ENCODE measurements at regions not wholly inside any gene's neighbourhood (a gene's known extent, or its start where the extent isn't known, plus 50 kb on each side); places are given as distances from the start of the nearest gene placed in this dataset.

DNA sequence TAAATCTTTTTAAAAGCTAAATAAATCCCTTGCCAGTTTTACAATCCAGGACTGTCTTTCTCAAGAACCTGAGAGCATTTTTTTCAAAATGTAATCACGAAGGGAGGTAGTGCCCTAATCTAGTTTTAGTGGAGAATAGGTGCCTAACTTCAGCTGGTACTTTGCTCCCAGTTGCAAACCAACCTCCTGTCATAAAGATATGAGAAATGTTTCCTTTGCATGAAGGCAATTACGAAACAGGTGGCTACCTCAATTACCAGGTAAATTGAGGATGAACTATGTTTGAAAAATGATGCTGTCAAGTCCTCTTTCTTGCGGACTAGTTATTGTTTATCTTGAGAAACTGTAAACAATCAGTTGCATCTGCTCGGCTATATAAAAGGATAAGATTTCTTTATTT, 437.9 kb downstream of the DAD1 start:
- no peaks in the 10 kb centered on the region for H3K27me3 ChIP-seq (ENCODE audit: control insufficient read depth in 2 of 2, insufficient read depth in 2 of 2, low read length in 2 of 2)
- no peak overlapping the region for H3K4me3 ChIP-seq (replicated peaks in 1 of 3; ENCODE audit: low read depth in 2 of 3, low read length in 3 of 3)
- H3K27me3 Mint-ChIP-seq (ENCODE audit: low read depth in 3 of 3) = peaks cover 1 to 11% (median 5%) of the 10 kb centered on the region in 3 donors
- WGBS (ENCODE audit: insufficient coverage) = no CpG with 5 or more reads among the region's 4 CpGs
- no peak overlapping the region for H3K4me3 Mint-ChIP-seq
- TF ChIP-seq, protein P1, sequence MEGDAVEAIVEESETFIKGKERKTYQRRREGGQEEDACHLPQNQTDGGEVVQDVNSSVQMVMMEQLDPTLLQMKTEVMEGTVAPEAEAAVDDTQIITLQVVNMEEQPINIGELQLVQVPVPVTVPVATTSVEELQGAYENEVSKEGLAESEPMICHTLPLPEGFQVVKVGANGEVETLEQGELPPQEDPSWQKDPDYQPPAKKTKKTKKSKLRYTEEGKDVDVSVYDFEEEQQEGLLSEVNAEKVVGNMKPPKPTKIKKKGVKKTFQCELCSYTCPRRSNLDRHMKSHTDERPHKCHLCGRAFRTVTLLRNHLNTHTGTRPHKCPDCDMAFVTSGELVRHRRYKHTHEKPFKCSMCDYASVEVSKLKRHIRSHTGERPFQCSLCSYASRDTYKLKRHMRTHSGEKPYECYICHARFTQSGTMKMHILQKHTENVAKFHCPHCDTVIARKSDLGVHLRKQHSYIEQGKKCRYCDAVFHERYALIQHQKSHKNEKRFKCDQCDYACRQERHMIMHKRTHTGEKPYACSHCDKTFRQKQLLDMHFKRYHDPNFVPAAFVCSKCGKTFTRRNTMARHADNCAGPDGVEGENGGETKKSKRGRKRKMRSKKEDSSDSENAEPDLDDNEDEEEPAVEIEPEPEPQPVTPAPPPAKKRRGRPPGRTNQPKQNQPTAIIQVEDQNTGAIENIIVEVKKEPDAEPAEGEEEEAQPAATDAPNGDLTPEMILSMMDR (IDR thresholded peaks at IDR 0.05) = no peak
- no peak overlapping the region for H2AFZ ChIP-seq (ENCODE audit: insufficient read depth, low read depth, low read length, poor library complexity, severe bottlenecking)
- H3K4me1 ChIP-seq (ENCODE audit: control insufficient read depth in 1 of 2, insufficient read depth in 2 of 2, low read length in 2 of 2) = no peaks in the 10 kb centered on the region
- no peaks in the 10 kb centered on the region for H3K9me3 ChIP-seq (replicated peaks in 1 of 2; ENCODE audit: control insufficient read depth in 1 of 2, insufficient read depth in 1 of 2, low read length in 2 of 2)
- no peaks in the 10 kb centered on the region for H4K20me1 ChIP-seq (ENCODE audit: insufficient read depth, low read length)
- intact Hi-C loops (cut with micrococcal nuclease) = no loop called here
- peaks cover 0 to 7% (median 3%) of the 10 kb centered on the region in 7 donors for H3K9me3 Mint-ChIP-seq
- no peaks in the 10 kb centered on the region for H3K36me3 ChIP-seq (replicated peaks in 1 of 2; ENCODE audit: control insufficient read depth in 1 of 2, insufficient read depth in 2 of 2, low read length in 2 of 2)
- no peak overlapping the region for H3K27ac ChIP-seq (ENCODE audit: low read depth in 1 of 2, low read length in 2 of 2)
- H3K9ac ChIP-seq (ENCODE audit: insufficient read depth, low read length, poor library complexity, severe bottlenecking) = no peak overlapping the region
- no peaks in the 10 kb centered on the region for H3K36me3 Mint-ChIP-seq
- no peaks in the 10 kb centered on the region for H3K79me2 ChIP-seq (ENCODE audit: insufficient read depth, low read length)
- H3K27ac Mint-ChIP-seq = no peak overlapping the region
- DNase-seq = no peak
- H3K4me2 ChIP-seq (replicated peaks; ENCODE audit: extremely low read depth, low read length, poor library complexity, severe bottlenecking) = no peak overlapping the region
- H3K4me1 Mint-ChIP-seq = no peaks in the 10 kb centered on the region

- Mint-ChIP-seq H3K27me3 (ENCODE audit: low read depth in 3 of 3) (peaks cover 1 to 10% (median 5%) of the 10 kb centered on the region in 3 donors), H3K4me3 (no peak overlapping the region)
Measured at GRCh38 chr14:22149058-22149457, 440.0 kb downstream of the DAD1 start.

More at GRCh38 chr14:22149058-22149457, 440.0 kb downstream of the DAD1 start:
- Histone ChIP-seq H3K9ac (ENCODE audit: insufficient read depth, low read length, poor library complexity, severe bottlenecking) (no peak overlapping the region), H3K9me3 (replicated peaks in 1 of 2; ENCODE audit: control insufficient read depth in 1 of 2, insufficient read depth in 1 of 2, low read length in 2 of 2) (no peaks in the 10 kb centered on the region), H3K4me3 (replicated peaks in 1 of 3; ENCODE audit: low read depth in 2 of 3, low read length in 3 of 3) (no peak overlapping the region), H2AFZ (ENCODE audit: insufficient read depth, low read depth, low read length, poor library complexity, severe bottlenecking) (no peak overlapping the region), H3K79me2 (ENCODE audit: insufficient read depth, low read length) (no peaks in the 10 kb centered on the region), H3K4me1 (ENCODE audit: control insufficient read depth in 1 of 2, insufficient read depth in 2 of 2, low read length in 2 of 2) (no peaks in the 10 kb centered on the region), H4K20me1 (ENCODE audit: insufficient read depth, low read length) (no peaks in the 10 kb centered on the region), H3K27me3 (ENCODE audit: control insufficient read depth in 2 of 2, insufficient read depth in 2 of 2, low read length in 2 of 2) (no peaks in the 10 kb centered on the region), H3K36me3 (replicated peaks in 1 of 2; ENCODE audit: control insufficient read depth in 1 of 2, insufficient read depth in 2 of 2, low read length in 2 of 2) (no peaks in the 10 kb centered on the region), H3K27ac (ENCODE audit: low read depth in 1 of 2, low read length in 2 of 2) (no peak overlapping the region), H3K4me2 (replicated peaks; ENCODE audit: extremely low read depth, low read length, poor library complexity, severe bottlenecking) (no peak overlapping the region)
- intact Hi-C loops (cut with micrococcal nuclease) = no loop called here
- Mint-ChIP-seq H3K9me3 (peaks cover 0 to 7% (median 3%) of the 10 kb centered on the region in 7 donors), H3K36me3 (no peaks in the 10 kb centered on the region), H3K27ac (no peak overlapping the region), H3K4me1 (no peaks in the 10 kb centered on the region)
- WGBS (ENCODE audit: insufficient coverage) = 100% methylated on average over 1 of the region's 3 CpGs
- TF ChIP-seq, protein P1 (IDR thresholded peaks at IDR 0.05) = no peak
- DNase-seq = no peak

Measured in CD14-positive monocyte (primary cell).